ENCODE measurements at regions not wholly inside any gene's neighbourhood (a gene's known extent, or its start where the extent isn't known, plus 50 kb on each side); places are given as distances from the start of the nearest gene placed in this dataset.

DNA sequence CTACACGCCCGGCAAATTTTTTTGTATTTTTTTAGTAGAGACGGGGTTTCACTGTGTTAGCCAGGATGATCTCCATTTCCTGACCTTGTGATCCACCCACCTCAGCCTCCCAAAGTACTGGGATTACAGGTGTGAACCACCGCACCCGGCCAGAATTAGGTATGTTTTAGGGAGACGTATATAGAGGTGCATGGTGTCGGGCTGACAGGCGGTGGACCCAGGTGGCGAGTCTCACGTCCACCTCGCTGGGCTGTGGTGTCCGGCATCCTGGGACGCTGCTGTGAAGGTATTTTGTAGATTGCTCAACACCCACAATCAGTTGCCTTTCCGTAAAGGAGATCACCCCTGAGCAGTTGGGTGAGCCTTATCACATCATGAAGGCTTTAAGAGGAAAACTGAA lies 728.6 kb downstream of the BRD1 start:
- Histone ChIP-seq H2AFZ (ENCODE audit: low read length) (no peak overlapping the region), H3F3A (ENCODE audit: low read length, unreplicated experiment) (no peaks in the 10 kb centered on the region), H3K79me2 (ENCODE audit: low read length) (no peaks in the 10 kb centered on the region), H3K4me3 (ENCODE audit: low read length) (no peak overlapping the region), H3K4me2 (ENCODE audit: low read length) (no peak overlapping the region), H3K9me2 (replicated peaks; ENCODE audit: low read length) (no peaks in the 10 kb centered on the region), H3K9ac (ENCODE audit: low read length) (no peak overlapping the region), H3K27me3 (ENCODE audit: low read length) (no peaks in the 10 kb centered on the region), H3K36me3 (ENCODE audit: low read depth, low read length) (no peaks in the 10 kb centered on the region), H4K20me1 (ENCODE audit: low read length) (no peaks in the 10 kb centered on the region), H3K4me1 (ENCODE audit: insufficient read depth, low read length) (no peaks in the 10 kb centered on the region), H3K27ac (ENCODE audit: low read length) (no peak overlapping the region), H3K9me3 (ENCODE audit: low read length) (no peaks in the 10 kb centered on the region)
- DNase-seq (no peak), ATAC-seq (no peak)
- intact Hi-C loops (cut with micrococcal nuclease) = no loop called here
- BruUV-seq (replicated peaks) = no TSS peak
- TF ChIP-seq EZH2phosphoT487 (IDR thresholded peaks at IDR 0.05; ENCODE audit: borderline replicate concordance, low read length) (no peak), EZH2 (IDR thresholded peaks at IDR 0.05; ENCODE audit: low read length, unreplicated experiment) (no peak)
- TF ChIP-seq, protein P1, sequence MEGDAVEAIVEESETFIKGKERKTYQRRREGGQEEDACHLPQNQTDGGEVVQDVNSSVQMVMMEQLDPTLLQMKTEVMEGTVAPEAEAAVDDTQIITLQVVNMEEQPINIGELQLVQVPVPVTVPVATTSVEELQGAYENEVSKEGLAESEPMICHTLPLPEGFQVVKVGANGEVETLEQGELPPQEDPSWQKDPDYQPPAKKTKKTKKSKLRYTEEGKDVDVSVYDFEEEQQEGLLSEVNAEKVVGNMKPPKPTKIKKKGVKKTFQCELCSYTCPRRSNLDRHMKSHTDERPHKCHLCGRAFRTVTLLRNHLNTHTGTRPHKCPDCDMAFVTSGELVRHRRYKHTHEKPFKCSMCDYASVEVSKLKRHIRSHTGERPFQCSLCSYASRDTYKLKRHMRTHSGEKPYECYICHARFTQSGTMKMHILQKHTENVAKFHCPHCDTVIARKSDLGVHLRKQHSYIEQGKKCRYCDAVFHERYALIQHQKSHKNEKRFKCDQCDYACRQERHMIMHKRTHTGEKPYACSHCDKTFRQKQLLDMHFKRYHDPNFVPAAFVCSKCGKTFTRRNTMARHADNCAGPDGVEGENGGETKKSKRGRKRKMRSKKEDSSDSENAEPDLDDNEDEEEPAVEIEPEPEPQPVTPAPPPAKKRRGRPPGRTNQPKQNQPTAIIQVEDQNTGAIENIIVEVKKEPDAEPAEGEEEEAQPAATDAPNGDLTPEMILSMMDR (conservative IDR thresholded peaks at IDR 0.05; ENCODE audit: low read depth, low read length) = no peak
- POLR2A ChIA-PET (ENCODE audit: unreplicated experiment) = no interaction called here
- CTCF ChIA-PET = no interaction called here

- no peaks in the 10 kb centered on the region for H3K79me2 ChIP-seq (ENCODE audit: low read length)
- H3K9me3 ChIP-seq (ENCODE audit: low read length) = no peaks in the 10 kb centered on the region
- H4K20me1 ChIP-seq (ENCODE audit: low read length) = no peaks in the 10 kb centered on the region
- H3K27me3 ChIP-seq (ENCODE audit: low read length) = no peaks in the 10 kb centered on the region
- H3F3A ChIP-seq (ENCODE audit: low read length, unreplicated experiment) = no peaks in the 10 kb centered on the region
- no TSS peak for BruUV-seq (replicated peaks)
- H3K4me3 ChIP-seq (ENCODE audit: low read length) = no peak overlapping the region
- no peak overlapping the region for H2AFZ ChIP-seq (ENCODE audit: low read length)
- no peak overlapping the region for H3K4me2 ChIP-seq (ENCODE audit: low read length)
- no peak overlapping the region for H3K27ac ChIP-seq (ENCODE audit: low read length)
- no peak overlapping the region for H3K9ac ChIP-seq (ENCODE audit: low read length)
- no peaks in the 10 kb centered on the region for H3K9me2 ChIP-seq (replicated peaks; ENCODE audit: low read length)
- H3K4me1 ChIP-seq (ENCODE audit: insufficient read depth, low read length) = no peaks in the 10 kb centered on the region
- POLR2A ChIA-PET (ENCODE audit: unreplicated experiment) = no interaction called here
- DNase-seq (no peak), ATAC-seq (no peak)
- intact Hi-C loops (cut with micrococcal nuclease) = no loop called here
- CTCF ChIA-PET = no interaction called here
- H3K36me3 ChIP-seq (ENCODE audit: low read depth, low read length) = no peaks in the 10 kb centered on the region
- no peak for TF ChIP-seq EZH2 (IDR thresholded peaks at IDR 0.05; ENCODE audit: low read length, unreplicated experiment)
- TF ChIP-seq, protein P1 (conservative IDR thresholded peaks at IDR 0.05; ENCODE audit: low read depth, low read length) = no peak
Observed at GRCh38 chr22:49097966-49098365, 729.7 kb downstream of the BRD1 start.

- H4K20me1 ChIP-seq (ENCODE audit: low read length) = no peaks in the 10 kb centered on the region
- ChIA-PET CTCF (no interaction called here), POLR2A (ENCODE audit: unreplicated experiment) (no interaction called here)
- DNase-seq (no peak), ATAC-seq (no peak)
- H3K27me3 ChIP-seq (ENCODE audit: low read length) = no peaks in the 10 kb centered on the region
- H3F3A ChIP-seq (ENCODE audit: low read length, unreplicated experiment) = no peaks in the 10 kb centered on the region
- no peaks in the 10 kb centered on the region for H3K79me2 ChIP-seq (ENCODE audit: low read length)
- BruUV-seq (replicated peaks) = no TSS peak
- intact Hi-C loops (cut with micrococcal nuclease) = no loop called here
- H3K9me2 ChIP-seq (replicated peaks; ENCODE audit: low read length) = no peaks in the 10 kb centered on the region
- no peak overlapping the region for H3K9ac ChIP-seq (ENCODE audit: low read length)
- H3K9me3 ChIP-seq (ENCODE audit: low read length) = no peaks in the 10 kb centered on the region
- H3K27ac ChIP-seq (ENCODE audit: low read length) = no peak overlapping the region
- no peaks in the 10 kb centered on the region for H3K36me3 ChIP-seq (ENCODE audit: low read depth, low read length)
- TF ChIP-seq, protein P1 (conservative IDR thresholded peaks at IDR 0.05; ENCODE audit: low read depth, low read length) = no peak
- no peak for TF ChIP-seq EZH2phosphoT487 (IDR thresholded peaks at IDR 0.05; ENCODE audit: borderline replicate concordance, low read length)
- TF ChIP-seq EZH2 (IDR thresholded peaks at IDR 0.05; ENCODE audit: low read length, unreplicated experiment) = no peak
- H2AFZ ChIP-seq (ENCODE audit: low read length) = no peak overlapping the region
- no peak overlapping the region for H3K4me2 ChIP-seq (ENCODE audit: low read length)
- H3K4me1 ChIP-seq (ENCODE audit: insufficient read depth, low read length) = no peaks in the 10 kb centered on the region
- no peak overlapping the region for H3K4me3 ChIP-seq (ENCODE audit: low read length)
Observed at GRCh38 chr22:49097171-49097925, 730.3 kb downstream of the BRD1 start.

Measured in PC-3 (cell line).